Retinal pigment epithelial cell (primary cell): ENCODE measurements at regions not wholly inside any gene's neighbourhood (a gene's known extent, or its start where the extent isn't known, plus 50 kb on each side); places are given as distances from the start of the nearest gene placed in this dataset.

Source experiments
- DNase-seq: peaks from one replicate; pipeline ENCODE4 v3.0.0-alpha.2; 2010; ENCODE audit warnings: low read depth
- H3K4me3 ChIP-seq: 2 replicates; pipeline ENCODE4 v1.5.1; 2011; ENCODE audit warnings: mild to moderate bottlenecking, low read length, control low read depth, moderate library complexity
- TF ChIP-seq, protein P1 (sequence below): conservative IDR thresholded peaks from 2 replicates; pipeline ENCODE4 v1.5.1; 2011; ENCODE audit warnings: low read depth, low read length, control low read depth, inconsistent platforms

- no peak for DNase-seq
- TF ChIP-seq, protein P1, sequence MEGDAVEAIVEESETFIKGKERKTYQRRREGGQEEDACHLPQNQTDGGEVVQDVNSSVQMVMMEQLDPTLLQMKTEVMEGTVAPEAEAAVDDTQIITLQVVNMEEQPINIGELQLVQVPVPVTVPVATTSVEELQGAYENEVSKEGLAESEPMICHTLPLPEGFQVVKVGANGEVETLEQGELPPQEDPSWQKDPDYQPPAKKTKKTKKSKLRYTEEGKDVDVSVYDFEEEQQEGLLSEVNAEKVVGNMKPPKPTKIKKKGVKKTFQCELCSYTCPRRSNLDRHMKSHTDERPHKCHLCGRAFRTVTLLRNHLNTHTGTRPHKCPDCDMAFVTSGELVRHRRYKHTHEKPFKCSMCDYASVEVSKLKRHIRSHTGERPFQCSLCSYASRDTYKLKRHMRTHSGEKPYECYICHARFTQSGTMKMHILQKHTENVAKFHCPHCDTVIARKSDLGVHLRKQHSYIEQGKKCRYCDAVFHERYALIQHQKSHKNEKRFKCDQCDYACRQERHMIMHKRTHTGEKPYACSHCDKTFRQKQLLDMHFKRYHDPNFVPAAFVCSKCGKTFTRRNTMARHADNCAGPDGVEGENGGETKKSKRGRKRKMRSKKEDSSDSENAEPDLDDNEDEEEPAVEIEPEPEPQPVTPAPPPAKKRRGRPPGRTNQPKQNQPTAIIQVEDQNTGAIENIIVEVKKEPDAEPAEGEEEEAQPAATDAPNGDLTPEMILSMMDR = no peak
Observed at GRCh38 chr12:58029260-58029659, 87.9 kb downstream of the ATP23 start.

GRCh38 chr12:58030566-58031279 lies 89.4 kb downstream of the ATP23 start:
- no peak for DNase-seq
- no peak overlapping the region for H3K4me3 ChIP-seq
- TF ChIP-seq, protein P1 = no peak

More at GRCh38 chr12:58029260-58029659, 87.9 kb downstream of the ATP23 start:
- no peak overlapping the region for H3K4me3 ChIP-seq

DNA sequence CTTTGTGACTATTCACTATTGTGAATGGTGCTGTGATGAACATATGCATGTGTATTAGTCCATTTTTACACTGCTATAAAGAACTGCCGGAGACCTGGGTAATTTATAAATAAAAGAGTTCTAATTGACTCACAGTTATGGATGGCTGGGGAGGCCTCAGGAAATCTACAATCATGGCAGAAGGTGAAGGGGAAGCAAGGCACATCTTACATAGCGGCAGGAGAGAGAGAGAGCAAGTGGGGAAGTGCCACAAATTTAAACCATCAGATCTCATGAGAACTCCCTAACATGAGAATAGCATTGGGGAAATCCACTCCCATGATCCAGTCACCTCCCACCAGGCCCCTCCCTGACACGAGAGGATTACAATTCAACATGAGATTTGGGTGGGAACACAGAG lies 90.8 kb downstream of the ATP23 start:
- TF ChIP-seq, protein P1 = no peak
- H3K4me3 ChIP-seq = no peak overlapping the region
- DNase-seq = no peak

GRCh38 chr12:58033831-58034230 lies 92.5 kb downstream of the ATP23 start:
- TF ChIP-seq, protein P1 = no peak
- no peak overlapping the region for H3K4me3 ChIP-seq
- DNase-seq = no peak

GRCh38 chr12:58034311-58034710 lies 92.9 kb downstream of the ATP23 start:
- no peak overlapping the region for H3K4me3 ChIP-seq
- DNase-seq = no peak
- TF ChIP-seq, protein P1 = no peak

DNA sequence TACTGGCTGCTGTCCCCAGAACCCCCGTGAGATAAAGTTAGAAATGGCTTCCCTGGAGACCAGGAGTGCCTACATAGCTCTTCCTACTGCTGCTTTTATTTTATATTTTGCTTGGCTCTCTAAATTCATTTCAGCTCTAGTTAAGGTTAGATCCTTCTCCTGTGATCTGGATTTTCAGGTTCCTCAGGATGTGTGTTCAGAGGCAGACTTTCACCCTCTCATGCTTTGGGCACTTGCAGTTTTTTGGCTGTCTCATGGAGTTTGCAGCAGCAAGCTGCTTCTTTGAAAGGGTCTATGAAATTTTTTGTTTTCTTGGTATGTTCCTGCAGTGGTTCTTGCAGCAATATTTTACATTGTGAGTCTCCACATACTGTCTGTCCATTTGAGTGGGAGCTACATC lies 93.3 kb downstream of the ATP23 start:
- DNase-seq = no peak
- TF ChIP-seq, protein P1 = no peak
- H3K4me3 ChIP-seq = no peak overlapping the region

DNA sequence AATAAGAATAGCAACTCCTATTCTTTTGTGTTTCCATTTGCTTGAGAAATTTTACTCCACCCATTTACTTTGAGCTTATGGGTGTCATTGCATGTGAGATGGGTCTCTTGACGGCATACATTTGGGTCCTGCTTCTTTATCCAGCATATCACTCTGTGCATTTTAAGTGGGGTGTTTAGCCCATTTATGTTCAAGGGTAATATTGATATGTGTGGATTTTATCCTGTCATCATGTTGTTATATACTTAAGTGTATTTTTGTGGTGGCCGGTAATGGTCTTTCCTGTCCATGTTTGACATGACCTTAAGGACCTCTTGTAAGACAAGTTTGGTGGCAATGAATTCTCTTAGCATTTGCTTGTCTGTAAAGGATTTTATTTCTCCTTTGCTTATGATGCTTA lies 100.1 kb downstream of the ATP23 start:
- DNase-seq = no peak
- TF ChIP-seq, protein P1 = no peak
- H3K4me3 ChIP-seq = no peak overlapping the region
